NCI-H510A treated with DMSO at 0.1 percent for 48 hours (cell line): ENCODE measurements at regions not wholly inside any gene's neighbourhood (a gene's known extent, or its start where the extent isn't known, plus 50 kb on each side); places are given as distances from the start of the nearest gene placed in this dataset.
"Not testable (repeated sequence)": the region's sequence is repeated elsewhere in the genome, so short reads cannot be mapped to it uniquely, and the experiment has no call there.

Source experiments
- DNase-seq: peaks from one replicate; lab custom pipeline; 2025; lab: John Stamatoyannopoulos, UW

- DNase-seq = no peak
Observed at GRCh38 chr12:59345406-59345805, 250.4 kb upstream of the SLC16A7 start.

GRCh38 chr12:59344224-59344623 is 251.6 kb upstream of the SLC16A7 start:
- DNase-seq = no peak

GRCh38 chr12:59329462-59329861 is 266.4 kb upstream of the SLC16A7 start:
- DNase-seq = no peak

- not testable (repeated sequence) for DNase-seq
Observed at GRCh38 chr12:59328395-59329075, 267.3 kb upstream of the SLC16A7 start.

GRCh38 chr12:59326457-59326856 is 269.4 kb upstream of the SLC16A7 start:
- DNase-seq = not testable (repeated sequence)

- DNase-seq = no peak
Observed at GRCh38 chr12:59322473-59322872, 273.4 kb upstream of the SLC16A7 start.

- no peak for DNase-seq
Observed at GRCh38 chr12:59321278-59321677, 274.6 kb upstream of the SLC16A7 start.

GRCh38 chr12:59320112-59320511 is 275.7 kb upstream of the SLC16A7 start:
- no peak for DNase-seq

- no peak for DNase-seq
Observed at GRCh38 chr12:59318940-59319339, 276.9 kb upstream of the SLC16A7 start.

- no peak for DNase-seq
Observed at GRCh38 chr12:59317598-59317997, 278.2 kb upstream of the SLC16A7 start.

GRCh38 chr12:59316938-59317337 is 278.9 kb upstream of the SLC16A7 start:
- DNase-seq = no peak

- DNase-seq = not testable (repeated sequence)
Observed at GRCh38 chr12:59316354-59316753, 279.5 kb upstream of the SLC16A7 start.

- DNase-seq = no peak
Observed at GRCh38 chr12:59314209-59314608, 281.6 kb upstream of the SLC16A7 start.

- no peak for DNase-seq
Observed at GRCh38 chr12:59304077-59304721, 291.6 kb upstream of the SLC16A7 start.

GRCh38 chr12:59298296-59298695 is 297.5 kb upstream of the SLC16A7 start:
- no peak for DNase-seq

- no peak for DNase-seq
Observed at GRCh38 chr12:59294221-59294620, 301.6 kb upstream of the SLC16A7 start.

- peak; percentile 49 for DNase-seq
Observed at GRCh38 chr12:59282999-59283398, 312.8 kb upstream of the SLC16A7 start.

- not testable (repeated sequence) for DNase-seq
Observed at GRCh38 chr12:59273561-59273960, 322.3 kb upstream of the SLC16A7 start.

- DNase-seq = no peak
Observed at GRCh38 chr12:59268295-59268809, 327.5 kb upstream of the SLC16A7 start.

GRCh38 chr12:59260202-59260601 is 335.6 kb upstream of the SLC16A7 start:
- DNase-seq = no peak

- no peak for DNase-seq
Observed at GRCh38 chr12:59252731-59253130, 332.4 kb upstream of the LRIG3 start.

GRCh38 chr12:59250766-59251165 is 330.5 kb upstream of the LRIG3 start:
- DNase-seq = no peak

- DNase-seq = no peak
Observed at GRCh38 chr12:59240048-59240447, 319.7 kb upstream of the LRIG3 start.

- DNase-seq = no peak
Observed at GRCh38 chr12:59234391-59234790, 314.1 kb upstream of the LRIG3 start.
